Fibroblast of lung (primary cell): ENCODE measurements at regions not wholly inside any gene's neighbourhood (a gene's known extent, or its start where the extent isn't known, plus 50 kb on each side); places are given as distances from the start of the nearest gene placed in this dataset.
A peak's percentile ranks its signal among the peaks of the same experiment; 100 is the strongest.
"Not testable (repeated sequence)": the region's sequence is repeated elsewhere in the genome, so short reads cannot be mapped to it uniquely, and the experiment has no call there.

Experiments
- DNase-seq, 2 donors: peaks; one replicate each; pipeline versions ENCODE4 v3.0.0 to v3.0.0-alpha.2; 2010; ENCODE audit warnings: low read depth in 2 of 2
- H2AFZ ChIP-seq: 2 replicates; pipeline ENCODE4 v1.5.1; 2012; ENCODE audit warnings: low read length, control low read depth, inconsistent platforms
- H3K27ac ChIP-seq: 2 replicates; pipeline ENCODE4 v1.5.1; 2011; ENCODE audit warnings: low read length, control low read depth; ENCODE audit not compliant: insufficient read depth
- H3K27me3 ChIP-seq: 2 replicates; pipeline ENCODE4 v1.5.1; 2011; ENCODE audit warnings: mild to moderate bottlenecking, low read length; ENCODE audit not compliant: control insufficient read depth, insufficient read depth
- H3K36me3 ChIP-seq: 2 replicates; pipeline ENCODE4 v1.5.1; 2011; ENCODE audit warnings: low read length; ENCODE audit not compliant: control insufficient read depth, insufficient read depth
- H3K4me1 ChIP-seq: 2 replicates; pipeline ENCODE4 v1.5.1; 2011; ENCODE audit warnings: low read length; ENCODE audit not compliant: control insufficient read depth, insufficient read depth; ENCODE audit errors: extremely low read depth
- H3K4me2 ChIP-seq: 2 replicates; pipeline ENCODE4 v1.5.1; 2011; ENCODE audit warnings: low read length, control low read depth; ENCODE audit not compliant: insufficient read depth; ENCODE audit errors: extremely low read depth
- H3K4me3 ChIP-seq, 4 experiments: fragments of 200-600 bp in 1 of 4; sonication (generic) in 1 of 4; replicated peaks in 1 of 4; 2 replicates each; pipeline ENCODE4 v1.5.1; 2011 to 2016; ENCODE audit warnings: low read length in 4 of 4, low read depth in 3 of 4, mild to moderate bottlenecking in 3 of 4, control low read depth in 2 of 4, inconsistent platforms in 1 of 4, mixed read lengths in 1 of 4; ENCODE audit not compliant: insufficient read depth in 1 of 4; ENCODE audit errors: control extremely low read depth in 1 of 4
- H3K79me2 ChIP-seq: 2 replicates; pipeline ENCODE4 v1.5.1; 2012; ENCODE audit warnings: mild to moderate bottlenecking, low read length, inconsistent platforms; ENCODE audit not compliant: control insufficient read depth, insufficient read depth
- H3K9ac ChIP-seq: 2 replicates; pipeline ENCODE4 v1.5.1; 2011; ENCODE audit warnings: mild to moderate bottlenecking, low read length, control low read depth; ENCODE audit not compliant: insufficient read depth
- H3K9me3 ChIP-seq: 2 replicates; pipeline ENCODE4 v1.5.1; 2012; ENCODE audit warnings: low read depth, low read length; ENCODE audit not compliant: control insufficient read depth, insufficient read depth
- H4K20me1 ChIP-seq: 2 replicates; pipeline ENCODE4 v1.5.1; 2011; ENCODE audit warnings: low read length; ENCODE audit not compliant: control insufficient read depth, insufficient read depth; ENCODE audit errors: extremely low read depth

GRCh38 chr12:9481289-9481688, 126.4 kb downstream of the KLRB1 start:
- H3K27me3 ChIP-seq, H3K27ac ChIP-seq, H3K9me3 ChIP-seq, H2AFZ ChIP-seq, H3K79me2 ChIP-seq, H3K36me3 ChIP-seq, H3K4me3 ChIP-seq, H4K20me1 ChIP-seq, H3K4me2 ChIP-seq, H3K4me1 ChIP-seq, DNase-seq, H3K9ac ChIP-seq: not testable (repeated sequence)

DNA sequence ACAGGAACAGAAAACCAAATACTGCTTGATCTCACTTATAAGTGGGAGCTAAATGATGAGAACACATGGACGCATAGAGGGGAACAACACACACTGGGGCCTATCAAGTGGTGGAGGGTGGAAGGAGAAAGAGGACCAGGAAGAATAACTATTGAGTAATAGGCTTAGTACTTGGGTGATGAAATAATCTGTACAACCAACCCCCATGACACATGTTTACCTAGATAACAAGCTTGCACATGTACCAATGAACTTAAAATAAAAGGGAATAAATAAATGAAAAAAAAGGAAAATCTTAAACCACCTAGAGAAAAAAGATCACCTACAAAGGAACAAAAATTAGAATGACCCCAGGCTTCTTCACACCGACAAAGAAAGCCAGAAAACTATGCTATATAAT, 133.5 kb downstream of the KLRB1 start:
- H2AFZ ChIP-seq, H3K4me1 ChIP-seq, H3K4me2 ChIP-seq, H3K27me3 ChIP-seq, H3K79me2 ChIP-seq, H3K27ac ChIP-seq, H3K4me3 ChIP-seq, H3K9ac ChIP-seq, H3K36me3 ChIP-seq, H3K9me3 ChIP-seq, H4K20me1 ChIP-seq: not testable (repeated sequence)
- peak in 1 of 2 donors; percentile 5 for DNase-seq

GRCh38 chr12:9473638-9474037, 134.1 kb downstream of the KLRB1 start:
- not testable (repeated sequence) for H3K27me3 ChIP-seq, H3K9me3 ChIP-seq, H3K4me2 ChIP-seq

DNA sequence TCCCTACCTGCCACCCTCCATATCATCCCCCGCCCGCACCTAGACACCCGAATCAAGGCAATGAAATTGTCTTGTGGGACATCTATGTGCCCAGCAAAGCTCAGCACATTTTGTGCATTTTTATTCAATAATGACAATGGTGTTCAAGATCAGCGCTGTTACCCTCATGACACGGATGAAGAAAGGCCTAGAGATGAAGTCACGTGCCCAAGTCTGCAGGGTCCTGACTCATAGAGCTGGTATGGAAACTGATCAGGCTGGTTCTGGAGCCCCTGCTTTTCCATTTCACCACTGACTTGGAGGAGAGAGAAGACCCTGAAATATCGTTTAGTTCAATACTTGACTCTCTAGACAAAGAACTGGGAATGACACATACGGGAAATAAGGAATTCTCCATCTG, 136.2 kb downstream of the KLRB1 start:
- not testable (repeated sequence) for H3K9me3 ChIP-seq, H3K27ac ChIP-seq, H3K79me2 ChIP-seq, H3K27me3 ChIP-seq, H2AFZ ChIP-seq, H3K4me3 ChIP-seq, H3K9ac ChIP-seq, H3K4me2 ChIP-seq, H3K4me1 ChIP-seq, H4K20me1 ChIP-seq, H3K36me3 ChIP-seq, DNase-seq

More at GRCh38 chr12:9473638-9474037, 134.1 kb downstream of the KLRB1 start:
- H3K9ac ChIP-seq, DNase-seq, H3K4me3 ChIP-seq, H3K79me2 ChIP-seq, H4K20me1 ChIP-seq, H3K36me3 ChIP-seq, H3K4me1 ChIP-seq, H3K27ac ChIP-seq, H2AFZ ChIP-seq: not testable (repeated sequence)

DNA sequence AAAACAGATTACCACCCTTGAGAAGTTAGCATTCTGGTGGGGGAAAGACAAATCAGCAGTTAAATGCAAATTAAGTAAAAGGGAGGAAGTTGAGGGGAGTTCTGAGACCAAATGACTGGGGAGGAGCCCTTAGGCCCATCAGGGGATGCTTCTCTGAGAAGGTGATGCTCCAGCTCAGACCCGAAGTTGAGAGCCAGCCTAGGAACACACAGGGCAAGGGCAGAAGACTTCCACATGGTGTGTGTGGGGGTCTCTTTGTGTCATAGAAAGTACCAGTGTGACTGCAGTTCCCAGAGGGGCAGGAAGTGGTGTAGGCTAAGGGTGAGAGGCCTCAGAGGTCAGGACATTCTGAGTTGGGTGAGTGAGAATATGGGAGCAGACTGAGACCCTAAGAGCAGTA, 137.3 kb downstream of the KLRB1 start:
- H3K9ac ChIP-seq, DNase-seq, H3K9me3 ChIP-seq, H4K20me1 ChIP-seq, H3K79me2 ChIP-seq, H3K27me3 ChIP-seq, H3K4me2 ChIP-seq, H2AFZ ChIP-seq, H3K27ac ChIP-seq, H3K4me3 ChIP-seq, H3K36me3 ChIP-seq, H3K4me1 ChIP-seq: not testable (repeated sequence)

- DNase-seq, H3K4me3 ChIP-seq, H4K20me1 ChIP-seq, H3K27me3 ChIP-seq, H3K9me3 ChIP-seq, H3K27ac ChIP-seq, H3K9ac ChIP-seq, H2AFZ ChIP-seq, H3K4me1 ChIP-seq, H3K79me2 ChIP-seq, H3K4me2 ChIP-seq, H3K36me3 ChIP-seq: not testable (repeated sequence)
Measured at GRCh38 chr12:9469956-9470355, 137.8 kb downstream of the KLRB1 start.

DNA sequence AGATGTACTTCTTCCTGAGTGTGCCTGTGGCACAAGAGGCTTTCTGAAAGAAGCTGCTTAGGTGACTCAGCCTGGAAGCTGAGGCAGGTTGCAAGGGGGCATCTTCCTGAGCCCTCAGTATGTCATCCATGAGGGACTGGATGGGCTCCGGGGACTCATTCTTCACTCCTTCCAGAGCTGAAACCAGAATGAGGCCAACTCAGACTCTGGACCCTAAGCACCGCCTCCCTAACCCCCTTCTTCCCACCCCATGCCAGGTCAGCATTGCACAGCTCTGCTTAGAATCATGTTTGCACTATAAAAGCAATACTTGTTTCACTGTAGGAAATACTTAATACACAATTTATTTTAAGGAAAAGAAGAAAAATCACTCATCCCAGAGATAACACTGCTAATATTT, 138.3 kb downstream of the KLRB1 start:
- not testable (repeated sequence) for H2AFZ ChIP-seq, DNase-seq, H3K4me1 ChIP-seq, H3K27me3 ChIP-seq, H3K27ac ChIP-seq, H4K20me1 ChIP-seq, H3K4me2 ChIP-seq, H3K9me3 ChIP-seq, H3K36me3 ChIP-seq, H3K79me2 ChIP-seq, H3K4me3 ChIP-seq, H3K9ac ChIP-seq
